HG02884 (cell line): ENCODE measurements at regions not wholly inside any gene's neighbourhood (a gene's known extent, or its start where the extent isn't known, plus 50 kb on each side); places are given as distances from the start of the nearest gene placed in this dataset.

Experiments used
- ATAC-seq: cut with Tn5 transposase; IDR thresholded peaks from one replicate; pipeline ENCODE4 v1.9.1; 2021; ENCODE audit warnings: mild to moderate bottlenecking, moderate library complexity; ENCODE audit not compliant: unreplicated experiment

DNA sequence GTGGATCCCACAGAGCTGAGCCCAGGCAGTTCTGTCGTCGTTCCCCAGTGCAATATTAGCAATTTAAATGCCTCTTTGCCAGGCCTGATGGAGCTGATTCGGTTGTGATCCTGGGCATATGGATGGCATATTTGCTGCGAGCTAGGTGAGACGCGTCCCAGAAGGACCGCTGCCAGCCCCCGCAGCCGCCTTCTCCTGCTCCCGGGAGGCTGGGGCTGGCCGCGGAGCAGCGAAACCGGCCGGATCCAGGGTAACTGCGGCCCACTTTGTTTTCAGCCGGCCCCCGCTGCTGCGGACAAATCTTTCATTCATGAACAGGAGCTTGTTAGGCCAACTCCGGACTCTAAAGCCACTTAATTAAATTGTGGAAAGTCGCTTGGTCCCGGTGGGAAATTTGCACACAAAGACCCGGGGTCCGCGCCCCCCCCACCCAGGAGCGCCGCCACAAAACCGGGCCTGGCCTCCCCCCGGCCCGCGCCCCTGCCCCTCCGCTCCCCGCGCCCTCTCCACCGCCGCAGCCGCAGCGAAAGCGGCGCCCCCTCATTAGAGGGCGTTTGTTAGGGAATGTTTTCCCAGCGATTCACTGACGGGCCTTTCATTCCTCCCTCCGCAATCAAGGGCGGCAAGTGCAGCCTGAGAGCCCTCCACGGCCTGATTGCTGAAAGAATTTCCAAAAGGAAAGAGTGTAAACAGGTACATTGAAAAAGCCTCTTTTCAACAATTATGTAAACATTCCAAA, 383.3 kb downstream of the RRAGC start:
- ATAC-seq: no peak

DNA sequence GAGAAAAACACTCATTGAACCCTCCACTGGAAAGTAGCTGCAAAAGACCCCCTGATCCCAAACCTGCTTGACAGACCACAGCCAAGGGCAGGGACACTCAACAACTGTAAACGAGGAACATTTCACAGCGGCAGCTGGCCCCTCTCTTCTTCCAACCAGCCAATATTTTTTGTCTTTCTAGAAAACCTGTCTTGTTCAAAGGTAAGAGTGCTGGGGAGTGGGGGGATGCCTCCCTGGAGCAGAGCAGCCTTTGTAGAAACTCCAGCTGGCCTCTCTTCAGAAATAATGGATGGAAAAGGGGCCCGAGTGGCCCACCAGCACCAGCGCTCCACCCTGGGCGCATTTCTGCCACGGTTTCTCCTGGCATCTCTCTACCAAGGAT, 384.0 kb downstream of the RRAGC start:
- no peak for ATAC-seq

DNA sequence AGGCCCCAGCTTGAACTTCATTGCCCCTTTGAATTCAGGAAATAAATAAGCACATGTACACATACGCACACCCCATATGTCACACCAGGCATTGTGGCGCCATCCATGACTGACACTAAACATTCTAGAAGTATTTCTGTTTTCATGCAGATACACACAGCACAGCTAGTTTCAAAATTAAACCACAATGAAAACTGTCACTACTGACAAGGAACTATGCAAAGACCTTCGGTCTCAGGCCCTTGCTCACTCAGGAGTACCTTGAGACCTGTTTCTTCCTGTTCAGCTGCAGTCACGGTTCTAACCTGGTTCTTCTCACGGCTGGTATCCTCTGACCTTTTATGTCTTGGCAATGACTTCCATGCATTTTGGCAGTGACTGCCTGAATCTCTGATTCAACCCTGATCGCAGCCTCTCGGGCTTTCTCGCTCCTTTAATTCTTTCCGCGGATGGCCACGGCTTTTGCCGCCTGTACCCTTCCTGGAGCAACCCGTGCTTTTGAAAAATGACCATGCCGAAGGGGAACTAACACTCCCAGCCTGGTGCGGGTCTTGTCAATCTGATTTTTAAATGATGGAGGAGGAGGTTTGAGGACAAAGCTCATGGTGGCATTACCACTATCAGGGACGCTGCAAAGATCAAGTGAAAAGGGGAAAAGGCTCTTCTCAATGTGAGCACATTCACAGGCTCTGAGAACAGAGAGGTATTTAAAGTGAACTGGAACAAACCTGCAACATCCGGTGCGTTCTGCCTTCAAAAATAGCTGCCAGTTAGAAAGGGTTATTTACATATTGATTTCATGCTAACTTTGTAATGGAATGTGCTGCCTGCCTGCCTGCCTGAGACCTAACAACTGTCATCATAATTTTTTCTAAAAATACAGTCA, 384.6 kb downstream of the RRAGC start:
- peak; percentile 71 for ATAC-seq

DNA sequence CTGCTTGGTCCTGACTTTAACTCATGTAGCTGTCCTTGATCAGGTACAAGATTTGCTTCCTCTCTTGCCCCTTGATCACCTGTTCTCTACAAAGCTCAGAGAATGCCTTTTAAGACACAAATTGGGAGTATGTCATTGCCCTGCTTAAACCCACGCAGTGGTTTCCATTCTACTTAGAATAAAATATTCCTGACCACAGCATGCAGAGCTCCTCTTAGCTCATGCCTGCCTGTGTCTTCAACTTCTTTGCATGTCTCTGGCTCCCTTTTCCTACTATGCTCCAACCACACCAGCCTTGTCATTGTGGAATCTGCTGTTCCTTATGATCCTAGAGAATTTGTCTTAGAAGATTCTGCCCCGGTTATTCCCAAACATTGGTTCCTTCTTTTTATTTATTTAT, 393.1 kb downstream of the RRAGC start:
- no peak for ATAC-seq

DNA sequence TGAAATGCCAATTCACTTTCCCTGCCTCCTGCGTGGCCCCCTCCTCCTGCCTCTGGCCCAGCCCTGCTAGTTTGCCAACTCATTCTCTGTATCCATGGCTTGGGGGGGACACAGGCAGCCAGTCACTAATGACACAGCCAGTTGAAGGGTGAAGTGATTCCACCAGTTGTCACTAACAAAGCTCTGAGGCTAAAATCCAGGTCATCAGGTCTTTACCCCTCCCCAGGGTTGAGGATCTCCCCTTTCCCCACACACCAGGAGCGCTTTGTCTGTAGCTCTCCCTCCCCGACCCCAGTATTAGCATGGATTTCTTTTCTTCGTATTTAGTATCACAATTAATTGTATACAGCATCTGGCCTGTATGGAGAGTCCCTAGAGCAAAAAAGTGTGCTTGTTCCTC, 394.1 kb downstream of the RRAGC start:
- ATAC-seq: no peak

DNA sequence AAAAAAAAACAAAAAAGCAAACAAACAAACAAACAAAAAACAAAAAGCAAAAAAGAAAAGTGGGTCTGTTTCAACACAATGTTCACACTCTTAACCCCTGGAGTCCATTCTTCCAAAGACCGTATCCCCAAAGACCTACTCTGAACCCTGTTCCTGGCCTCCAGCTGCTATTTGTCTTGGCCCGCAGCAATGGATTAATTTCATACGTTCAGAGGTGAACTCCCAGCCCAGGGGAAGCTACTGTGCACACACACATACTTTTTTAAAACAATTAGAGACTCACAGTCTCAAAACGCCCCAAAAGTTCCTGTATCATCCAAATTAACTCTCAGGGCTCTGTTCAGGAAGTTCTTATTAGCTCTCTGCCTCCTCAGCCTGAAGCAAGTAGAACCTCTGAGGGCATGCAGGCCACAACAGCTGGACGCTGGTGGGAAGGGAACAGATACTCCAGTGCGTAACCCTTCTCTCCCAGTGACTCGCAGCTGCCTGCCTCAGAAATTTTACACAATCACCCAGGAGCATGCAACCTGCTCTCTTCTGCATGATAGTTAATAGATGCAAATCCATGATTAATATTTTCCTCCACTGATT, 395.4 kb downstream of the RRAGC start:
- no peak for ATAC-seq

DNA sequence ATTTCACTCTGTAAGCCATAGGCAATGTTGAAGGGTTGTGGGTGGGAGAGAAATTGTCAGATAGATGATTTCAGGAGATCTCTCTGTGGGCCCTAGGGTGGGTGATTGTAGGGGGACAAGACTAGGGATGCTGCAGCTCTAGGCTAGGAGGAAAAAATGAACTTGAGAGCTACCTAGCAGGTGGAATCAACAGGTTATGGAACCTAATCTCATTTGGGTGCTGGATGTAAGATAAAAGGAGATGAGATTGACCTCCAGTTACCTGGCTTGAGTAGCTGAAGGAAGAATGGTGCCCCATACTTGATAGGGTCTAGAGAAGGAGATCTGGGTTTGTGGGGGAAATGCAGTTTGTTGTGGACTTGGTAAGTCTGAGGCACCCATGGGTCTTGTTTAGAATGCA, 396.5 kb downstream of the RRAGC start:
- no peak for ATAC-seq

DNA sequence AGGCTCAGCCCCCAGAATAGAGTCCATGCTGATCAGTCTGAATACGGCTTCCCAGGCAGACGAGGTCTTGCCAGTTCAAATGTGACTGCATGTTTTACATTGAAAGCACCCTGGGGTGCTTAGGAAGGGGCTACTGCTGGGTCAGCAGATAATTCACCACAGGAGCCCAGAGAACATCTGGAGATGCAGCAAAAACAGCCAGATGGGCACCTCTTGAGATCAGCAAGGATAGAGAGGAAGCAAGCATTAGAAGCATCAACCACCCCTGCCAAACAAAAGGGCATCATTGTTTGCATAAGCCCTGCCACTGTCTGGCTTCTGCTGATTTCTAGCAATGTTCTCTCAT, 403.1 kb downstream of the RRAGC start:
- no peak for ATAC-seq

DNA sequence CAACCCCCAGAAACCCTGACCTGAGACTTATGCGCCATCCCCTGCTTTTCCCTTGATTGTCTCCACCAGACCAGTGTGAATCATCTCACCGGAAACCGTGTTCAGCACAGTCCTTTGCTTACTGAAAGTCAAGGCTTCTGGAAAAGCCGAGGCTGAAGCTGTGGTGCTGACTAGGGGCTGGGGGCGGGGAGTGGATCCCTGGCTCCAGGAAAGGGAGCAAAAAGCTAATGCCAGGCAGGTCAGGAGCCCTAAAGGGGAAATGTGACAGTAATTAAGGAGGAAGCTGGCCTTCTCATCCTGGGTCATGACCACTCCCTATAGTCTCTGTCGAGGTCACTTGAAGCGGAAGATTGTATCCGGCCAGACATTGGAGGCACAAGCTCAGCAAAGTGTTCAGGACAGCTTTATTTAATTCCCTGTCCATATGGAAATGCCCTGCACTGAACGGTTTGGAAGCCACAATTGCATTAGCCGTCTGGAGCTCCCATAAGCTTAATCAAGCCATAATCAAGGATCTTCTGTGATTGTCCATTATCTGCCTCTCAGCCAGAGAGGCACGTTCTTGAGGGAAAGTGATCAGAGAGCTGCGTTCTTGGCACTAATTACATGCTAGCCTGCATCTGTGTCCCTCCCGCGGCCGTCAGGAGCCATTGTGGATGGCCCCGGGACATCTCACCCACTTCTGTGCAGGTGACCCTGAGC, 403.6 kb downstream of the RRAGC start:
- no peak for ATAC-seq

DNA sequence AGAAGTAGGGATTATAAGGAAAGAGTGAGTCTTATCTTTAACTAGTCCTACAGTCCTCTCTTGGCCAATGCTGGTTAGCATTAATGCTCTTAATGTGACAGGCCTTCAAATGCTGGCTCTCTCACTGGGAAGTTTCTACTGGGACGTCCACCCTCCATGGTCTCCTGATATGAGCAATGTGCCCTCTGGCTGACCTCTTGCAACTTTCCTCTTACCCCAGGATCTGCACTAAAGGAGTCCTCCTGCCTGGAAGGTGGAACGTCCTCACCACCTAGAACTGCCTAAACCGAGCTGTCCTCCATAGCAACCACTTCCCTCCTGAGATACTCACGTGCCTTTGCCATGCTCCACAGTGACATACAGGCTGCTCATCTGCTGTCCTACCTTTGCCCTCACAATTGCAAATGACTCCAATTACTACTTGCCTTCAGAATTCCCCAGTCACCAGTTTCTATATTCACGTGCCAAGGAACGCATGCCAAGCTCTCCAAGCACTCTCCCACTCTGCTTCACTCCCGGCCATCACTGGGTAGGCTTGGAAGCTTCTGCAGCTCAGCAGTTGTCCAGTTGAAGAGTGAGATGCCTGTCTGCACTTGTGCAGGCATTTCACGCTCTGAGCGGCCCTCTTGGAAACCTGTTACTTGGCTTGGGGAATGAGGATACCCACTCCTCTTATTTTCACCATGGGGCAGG, 404.7 kb downstream of the RRAGC start:
- ATAC-seq: no peak

DNA sequence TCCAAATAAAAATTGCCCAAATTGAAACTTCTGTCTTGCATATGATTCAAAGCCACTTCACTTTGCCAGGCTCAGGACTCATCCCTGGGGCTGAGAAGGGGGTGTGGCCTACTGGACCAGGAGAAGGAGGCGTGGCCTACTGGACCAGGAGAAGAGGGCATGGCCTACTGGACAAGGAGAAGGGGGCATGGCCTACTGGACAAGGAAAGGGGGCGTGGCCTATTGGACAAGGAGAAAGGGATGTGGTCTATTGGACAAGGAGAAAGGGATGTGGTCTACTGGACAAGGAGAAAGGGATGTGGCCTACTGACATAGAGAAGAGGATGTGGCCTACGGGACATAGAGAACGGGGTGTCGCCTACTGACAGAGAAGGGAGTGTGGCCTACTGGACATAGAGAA, 405.3 kb downstream of the RRAGC start:
- ATAC-seq: no peak

DNA sequence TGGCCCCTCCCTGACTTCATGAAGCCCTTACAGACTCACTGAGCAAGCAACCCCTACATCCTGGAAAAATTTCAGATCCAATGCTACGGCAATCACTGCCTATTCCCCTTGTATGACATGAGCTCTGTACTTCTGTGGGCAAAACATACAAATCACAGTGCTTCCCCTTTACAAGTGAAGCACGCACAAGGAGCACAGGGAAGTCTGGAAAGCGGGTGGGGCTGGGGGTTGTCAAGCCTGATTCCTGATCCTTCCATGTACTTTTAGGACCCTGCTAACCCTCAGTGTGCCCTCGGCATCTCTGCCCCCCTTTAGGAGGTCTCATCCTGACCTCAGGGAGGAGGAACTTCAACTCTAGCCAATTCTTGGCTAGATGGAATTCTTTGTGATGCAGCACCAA, 405.7 kb upstream of the POU3F1 start:
- no peak for ATAC-seq

DNA sequence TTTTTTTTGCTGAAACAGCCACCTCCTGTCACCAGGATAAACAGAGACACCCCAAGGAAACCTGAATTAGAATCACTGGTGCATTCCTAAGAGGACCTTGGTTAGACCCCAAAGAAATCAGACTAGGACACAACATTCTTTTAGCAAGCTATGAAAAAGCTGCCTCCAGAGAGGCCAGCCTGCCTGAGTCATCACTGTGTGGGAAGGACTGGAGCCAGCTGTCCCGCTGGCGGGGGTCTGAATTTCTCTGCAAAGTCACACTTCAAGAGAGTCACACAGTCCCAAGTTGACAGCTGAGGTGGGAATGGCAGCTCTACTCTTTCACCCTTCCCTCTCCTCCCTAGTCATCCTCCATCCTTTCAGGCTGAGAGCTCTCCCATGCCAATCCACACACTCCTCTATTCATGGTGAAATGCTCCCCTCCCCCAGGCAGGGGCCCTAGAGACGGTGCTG, 405.0 kb upstream of the POU3F1 start:
- no peak for ATAC-seq

DNA sequence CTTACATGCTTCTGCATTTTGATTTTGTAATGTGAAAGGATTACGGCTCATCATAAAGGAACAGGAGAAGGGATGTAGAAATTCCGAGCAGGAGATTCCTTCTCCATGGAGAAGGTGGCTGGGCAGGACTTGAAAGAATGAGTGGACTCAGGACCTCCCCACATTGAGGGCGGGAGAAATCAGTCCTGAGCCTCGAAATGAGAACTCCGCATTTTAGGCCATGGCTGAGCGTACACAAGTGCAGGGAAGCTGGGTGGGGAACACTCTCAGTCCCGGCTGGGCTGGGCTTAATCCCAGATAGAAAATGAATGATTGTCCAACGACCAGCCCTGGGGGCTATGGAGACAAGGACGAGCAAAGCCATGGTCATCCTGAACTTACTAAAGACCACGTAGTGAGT, 402.3 kb upstream of the POU3F1 start:
- ATAC-seq: no peak

DNA sequence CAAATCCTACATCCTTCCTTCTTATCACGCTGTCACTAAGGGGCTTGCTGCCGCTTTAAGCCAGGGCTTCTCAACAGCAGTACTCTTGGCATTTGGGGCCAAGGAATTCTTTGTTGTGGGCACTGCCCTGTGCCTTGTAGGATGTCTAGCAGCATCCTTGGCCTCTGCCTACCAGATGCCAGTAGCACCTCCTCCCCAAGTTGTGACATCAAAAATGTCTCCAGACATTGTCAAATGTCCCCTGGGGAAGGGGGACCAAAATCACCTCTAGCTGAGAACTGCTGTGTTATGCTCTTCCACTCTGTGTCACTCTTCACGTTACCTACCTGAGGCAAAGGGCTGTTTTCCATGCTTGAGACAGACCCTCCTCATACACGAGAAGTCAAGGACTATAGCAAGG, 400.3 kb upstream of the POU3F1 start:
- no peak for ATAC-seq

DNA sequence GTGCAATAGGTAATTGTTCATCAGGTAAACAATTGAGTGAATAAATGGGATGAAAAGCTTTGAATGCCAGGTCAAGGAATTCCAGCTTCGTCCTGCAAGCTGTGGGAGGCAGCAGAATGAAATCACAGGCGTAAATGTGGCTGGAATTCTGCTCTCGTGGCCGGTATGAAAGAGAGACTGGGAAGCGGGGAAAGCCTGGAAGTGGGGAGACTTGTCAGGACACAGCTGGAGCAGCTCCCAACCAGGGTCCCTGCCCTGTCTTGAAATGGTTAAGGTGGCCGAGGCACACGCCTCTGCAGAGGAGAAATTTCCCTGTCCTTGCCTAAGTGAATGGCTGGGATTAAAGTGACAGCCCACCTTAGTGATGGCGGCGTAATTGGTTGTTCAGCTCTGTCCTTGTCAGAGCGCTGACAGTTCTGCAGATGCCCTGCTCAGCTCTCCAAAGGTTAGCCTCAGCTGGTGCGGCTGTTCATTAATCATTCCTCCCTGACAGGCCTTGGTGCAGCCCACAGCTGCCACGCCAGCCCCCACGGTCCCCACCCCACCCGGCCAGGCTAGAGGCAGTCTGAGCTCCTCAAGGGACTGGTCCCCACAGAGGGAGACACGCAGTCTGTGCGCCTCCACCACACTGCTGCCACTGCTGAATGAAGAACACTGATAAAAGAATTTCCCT, 398.3 kb upstream of the POU3F1 start:
- ATAC-seq: no peak

DNA sequence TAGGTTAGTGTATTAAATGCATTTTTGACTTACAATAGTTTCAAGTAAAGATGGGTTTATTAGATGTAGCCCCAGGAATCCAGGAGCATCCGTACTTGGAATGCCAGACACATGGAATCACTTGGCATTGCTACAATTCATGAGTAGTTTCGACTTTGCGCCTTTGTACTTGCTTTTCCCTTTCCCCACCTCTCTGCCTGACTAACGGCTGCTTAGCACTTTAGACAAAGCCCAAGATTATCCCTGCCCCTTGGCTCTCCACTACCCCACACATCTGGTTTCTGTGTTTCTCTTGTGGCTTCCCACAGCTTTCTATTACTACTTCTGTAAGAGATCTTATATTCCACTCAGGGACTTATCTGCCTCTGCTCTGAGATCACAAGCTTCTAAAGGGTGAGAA, 397.7 kb upstream of the POU3F1 start:
- no peak for ATAC-seq

DNA sequence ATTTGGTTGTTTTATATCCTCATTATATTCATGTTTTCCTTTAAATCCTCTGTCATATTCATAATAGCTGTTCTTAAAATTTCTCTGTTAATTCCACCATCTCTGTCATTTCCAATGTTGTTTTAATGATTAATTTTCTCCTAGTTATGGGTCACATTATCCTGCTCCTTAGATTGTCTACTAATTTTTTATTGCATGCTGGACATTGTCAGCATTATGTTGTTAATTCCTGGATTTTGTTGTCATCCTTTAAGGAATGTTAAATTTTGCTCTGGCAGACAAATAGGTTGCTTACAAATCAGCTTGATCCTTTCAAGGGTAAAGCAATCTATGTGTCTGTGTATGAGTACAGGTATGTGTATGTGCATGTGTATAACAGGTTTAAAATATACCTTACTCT, 393.8 kb upstream of the POU3F1 start:
- ATAC-seq: no peak

DNA sequence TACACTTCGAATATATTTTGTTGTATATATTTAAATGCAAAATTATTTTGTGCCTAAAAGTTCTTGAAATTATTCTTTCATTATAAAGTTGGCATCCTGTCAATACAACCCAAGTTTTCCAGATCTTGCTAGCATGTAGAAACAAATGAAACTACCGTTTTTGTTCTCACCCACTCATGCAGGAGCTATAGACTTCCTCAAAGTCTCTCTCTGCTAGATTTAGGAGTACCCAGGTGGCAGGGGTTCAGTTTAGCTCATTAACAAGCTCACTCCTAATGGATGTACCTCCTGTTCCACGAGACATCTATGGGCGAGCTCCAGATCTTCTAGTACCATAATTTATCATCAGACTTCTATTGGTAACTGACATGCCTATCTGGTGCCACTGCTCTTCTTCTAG, 390.2 kb upstream of the POU3F1 start:
- no peak for ATAC-seq

DNA sequence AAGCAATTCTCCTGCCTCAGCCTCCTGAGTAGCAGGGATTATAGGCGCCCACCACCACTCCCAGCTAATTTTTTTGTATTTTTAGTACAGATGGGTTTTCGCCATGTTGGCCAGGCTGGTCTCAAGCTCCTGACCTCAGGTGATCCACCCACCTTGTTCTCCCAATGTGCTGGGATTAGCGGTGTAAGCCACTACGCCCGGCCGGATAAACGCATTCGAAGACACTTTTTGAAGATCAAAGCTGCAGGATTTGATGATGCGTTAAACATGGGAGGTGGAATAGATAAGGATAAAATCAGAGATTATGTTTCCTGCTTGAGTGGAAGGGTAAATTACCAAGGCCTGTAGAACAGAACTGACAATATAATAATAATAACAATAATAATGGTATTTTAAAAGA, 389.4 kb upstream of the POU3F1 start:
- no peak for ATAC-seq
